ENCODE measurements at regions not wholly inside any gene's neighbourhood (a gene's known extent, or its start where the extent isn't known, plus 50 kb on each side); places are given as distances from the start of the nearest gene placed in this dataset.

DNA sequence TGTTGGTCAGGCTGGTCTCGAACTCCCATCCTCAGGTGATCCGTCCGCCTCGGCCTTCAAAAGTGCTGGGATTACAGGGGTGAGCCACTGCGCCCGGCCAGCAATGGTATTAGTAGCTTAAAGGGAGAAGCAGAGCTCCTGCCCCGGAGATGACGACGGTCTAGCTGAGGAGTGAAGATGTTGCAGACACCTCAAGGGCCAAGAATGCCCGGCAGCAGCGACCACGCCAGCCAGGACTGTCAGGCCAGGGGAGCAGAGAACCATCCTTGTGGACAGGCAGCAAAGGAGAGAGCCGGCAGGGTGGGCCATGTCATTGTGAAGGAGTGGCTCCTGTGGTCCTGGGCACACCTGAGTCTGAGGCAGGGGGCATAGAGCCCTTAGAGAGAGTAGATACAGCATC is 210.1 kb upstream of the BCOR start:
- TF ChIP-seq, protein P1, sequence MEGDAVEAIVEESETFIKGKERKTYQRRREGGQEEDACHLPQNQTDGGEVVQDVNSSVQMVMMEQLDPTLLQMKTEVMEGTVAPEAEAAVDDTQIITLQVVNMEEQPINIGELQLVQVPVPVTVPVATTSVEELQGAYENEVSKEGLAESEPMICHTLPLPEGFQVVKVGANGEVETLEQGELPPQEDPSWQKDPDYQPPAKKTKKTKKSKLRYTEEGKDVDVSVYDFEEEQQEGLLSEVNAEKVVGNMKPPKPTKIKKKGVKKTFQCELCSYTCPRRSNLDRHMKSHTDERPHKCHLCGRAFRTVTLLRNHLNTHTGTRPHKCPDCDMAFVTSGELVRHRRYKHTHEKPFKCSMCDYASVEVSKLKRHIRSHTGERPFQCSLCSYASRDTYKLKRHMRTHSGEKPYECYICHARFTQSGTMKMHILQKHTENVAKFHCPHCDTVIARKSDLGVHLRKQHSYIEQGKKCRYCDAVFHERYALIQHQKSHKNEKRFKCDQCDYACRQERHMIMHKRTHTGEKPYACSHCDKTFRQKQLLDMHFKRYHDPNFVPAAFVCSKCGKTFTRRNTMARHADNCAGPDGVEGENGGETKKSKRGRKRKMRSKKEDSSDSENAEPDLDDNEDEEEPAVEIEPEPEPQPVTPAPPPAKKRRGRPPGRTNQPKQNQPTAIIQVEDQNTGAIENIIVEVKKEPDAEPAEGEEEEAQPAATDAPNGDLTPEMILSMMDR (IDR thresholded peaks at IDR 0.05; ENCODE audit: insufficient read depth, low read depth, low read length): no peak
- no peak for DNase-seq (ENCODE audit: low read depth)
- H3K36me3 ChIP-seq (ENCODE audit: control insufficient read depth, insufficient read depth, low read length): no peaks in the 10 kb centered on the region
- ChIA-PET POLR2A (no interaction called here), CTCF (no interaction called here)
- H3K4me3 ChIP-seq (ENCODE audit: low read depth, low read length): no peak overlapping the region
- H3K27me3 ChIP-seq (ENCODE audit: control insufficient read depth, insufficient read depth, low read length): peaks cover 2% of the 10 kb centered on the region; the same call in 1 of the 2 replicates

DNA sequence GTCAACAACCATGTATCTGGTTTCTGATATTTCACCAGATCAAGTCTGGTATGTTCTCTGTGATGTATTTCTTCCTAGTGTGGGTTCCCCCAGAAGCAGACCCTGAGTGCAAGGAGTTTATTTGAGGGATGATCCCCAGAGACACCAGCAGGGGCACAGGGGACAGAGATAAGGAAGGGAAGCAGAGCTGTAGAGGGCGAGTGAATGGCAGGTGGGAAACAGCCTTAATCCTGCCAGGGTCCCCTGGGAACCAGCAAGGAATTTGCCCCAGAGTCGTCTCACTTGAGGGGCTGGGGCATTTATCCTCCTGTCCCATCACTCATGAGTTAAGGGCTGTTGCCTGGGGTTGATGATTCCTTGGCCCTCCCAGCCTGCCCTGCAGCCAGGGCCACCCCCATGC is 206.4 kb upstream of the BCOR start:
- TF ChIP-seq, protein P1 (IDR thresholded peaks at IDR 0.05; ENCODE audit: insufficient read depth, low read depth, low read length): no peak
- ChIA-PET POLR2A (no interaction called here), CTCF (no interaction called here)
- peaks cover 2% of the 10 kb centered on the region; the same call in 1 of the 2 replicates for H3K27me3 ChIP-seq (ENCODE audit: control insufficient read depth, insufficient read depth, low read length)
- no peaks in the 10 kb centered on the region for H3K36me3 ChIP-seq (ENCODE audit: control insufficient read depth, insufficient read depth, low read length)
- H3K4me3 ChIP-seq (ENCODE audit: low read depth, low read length): no peak overlapping the region
- no peak for DNase-seq (ENCODE audit: low read depth)

DNA sequence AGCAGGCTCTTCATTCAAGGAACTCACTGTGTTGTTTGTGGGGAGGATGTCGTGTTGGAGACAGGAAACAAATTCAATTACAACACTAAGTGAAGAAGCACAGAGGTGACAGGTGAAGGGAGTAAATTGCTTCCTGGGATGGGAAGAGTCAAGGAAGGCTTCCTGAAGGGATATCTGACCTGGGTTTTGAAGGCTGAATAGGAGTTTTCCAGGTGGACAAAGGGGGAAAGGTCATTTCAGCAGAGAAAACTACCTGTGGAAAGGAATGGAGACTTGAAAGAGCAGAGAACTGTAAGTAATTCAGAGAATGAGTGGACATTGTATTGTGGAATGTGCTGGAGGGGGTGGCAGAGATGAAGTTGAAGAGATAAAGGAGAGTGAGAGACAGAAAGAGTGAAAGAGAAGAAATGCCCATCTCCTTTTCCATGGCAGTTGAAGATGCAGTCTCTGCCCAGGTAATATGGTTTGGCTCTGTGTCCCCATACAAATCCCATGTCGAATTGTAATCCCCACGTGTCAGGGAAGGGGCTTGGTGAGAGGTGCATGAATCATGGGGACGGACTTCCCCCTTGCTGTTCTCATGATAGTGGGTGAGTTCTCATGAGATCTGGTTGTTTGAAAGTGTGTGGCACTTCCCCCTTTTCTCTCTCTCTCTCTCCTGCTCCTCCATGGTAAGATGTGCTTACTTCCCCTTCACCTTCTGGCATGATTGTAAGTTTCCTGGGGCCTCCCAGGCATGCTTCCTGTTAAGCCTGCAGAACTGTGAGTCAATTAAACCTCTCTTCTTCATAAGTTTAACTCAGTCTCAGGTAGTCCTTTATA is 205.7 kb upstream of the BCOR start:
- Histone ChIP-seq H3K4me3 (ENCODE audit: low read depth, low read length) (no peak overlapping the region), H3K36me3 (ENCODE audit: control insufficient read depth, insufficient read depth, low read length) (no peaks in the 10 kb centered on the region), H3K27me3 (ENCODE audit: control insufficient read depth, insufficient read depth, low read length) (peaks cover under 1% of the 10 kb centered on the region; the same call in 1 of the 2 replicates)
- DNase-seq (ENCODE audit: low read depth): no peak
- TF ChIP-seq, protein P1 (IDR thresholded peaks at IDR 0.05; ENCODE audit: insufficient read depth, low read depth, low read length): no peak
- ChIA-PET POLR2A (no interaction called here), CTCF (no interaction called here)

DNA sequence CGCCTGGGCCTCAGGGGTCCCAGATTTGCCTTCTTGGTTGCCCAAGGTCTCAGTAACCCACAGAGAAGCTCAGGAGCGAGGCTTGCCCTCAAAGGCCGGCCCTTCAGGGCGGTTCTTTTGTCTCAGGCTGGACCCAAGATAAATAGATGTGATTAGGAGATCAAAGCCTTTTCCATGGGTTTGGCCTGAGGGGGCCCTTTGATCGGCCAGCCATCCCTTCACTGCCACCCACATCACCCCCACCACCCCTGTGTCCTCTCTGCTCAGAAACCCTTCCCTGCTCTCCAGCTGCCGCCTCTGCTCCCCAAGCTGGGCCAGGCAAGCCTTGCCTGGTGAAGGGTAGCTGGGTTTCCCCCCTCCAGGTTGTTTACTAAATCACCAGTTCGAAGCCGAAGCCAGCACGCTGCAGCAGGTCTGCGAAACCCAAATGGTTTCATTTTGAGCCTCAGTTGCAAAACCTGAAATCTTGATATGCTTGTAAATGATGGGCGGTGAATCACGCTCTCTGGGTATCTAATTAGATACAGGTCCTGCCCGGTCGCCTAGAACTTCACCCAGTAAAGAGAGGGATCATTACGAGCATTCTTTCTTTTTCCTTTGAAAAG is 202.6 kb upstream of the BCOR start:
- ChIA-PET POLR2A (no interaction called here), CTCF (interaction anchor here (1.3 kb wide), 2 partner anchors 17 to 18 kb away, joined by 3 read pairs; no protein-coding TSS in a partner anchor)
- no peak for DNase-seq (ENCODE audit: low read depth)
- TF ChIP-seq, protein P1 (IDR thresholded peaks at IDR 0.05; ENCODE audit: insufficient read depth, low read depth, low read length): no peak
- Histone ChIP-seq H3K27me3 (ENCODE audit: control insufficient read depth, insufficient read depth, low read length) (no peaks in the 10 kb centered on the region; the same call in none of the 2 replicates), H3K36me3 (ENCODE audit: control insufficient read depth, insufficient read depth, low read length) (no peaks in the 10 kb centered on the region), H3K4me3 (ENCODE audit: low read depth, low read length) (no peak overlapping the region)

DNA sequence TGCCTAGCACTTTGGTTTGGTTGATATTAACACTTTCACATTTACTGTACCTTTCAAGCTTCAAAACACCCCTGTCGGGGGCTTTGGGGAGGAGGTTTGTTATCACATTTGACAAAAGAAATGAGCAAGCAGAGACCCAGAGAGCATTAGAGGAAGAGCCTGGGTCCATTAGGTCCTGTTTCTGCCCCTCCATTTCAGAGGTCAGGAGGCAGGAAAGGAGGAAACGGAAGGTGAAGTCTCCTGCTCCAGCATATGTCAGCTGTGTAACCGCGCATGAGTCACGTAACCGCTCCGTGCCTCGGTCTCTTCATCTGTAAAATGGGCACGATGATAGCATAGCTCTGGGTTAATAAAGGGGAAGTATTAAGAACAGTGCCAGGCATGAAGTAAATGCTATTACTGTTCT is 201.9 kb upstream of the BCOR start:
- CTCF ChIA-PET: interaction anchor here (0.7 to 1.3 kb wide), 3 partner anchors 12 to 24 kb away, joined by 3 to 4 read pairs (median 3); no protein-coding TSS in a partner anchor

More for the DNA sequence above, 201.9 kb upstream of the BCOR start:
- no peak for DNase-seq (ENCODE audit: low read depth)
- Histone ChIP-seq H3K27me3 (ENCODE audit: control insufficient read depth, insufficient read depth, low read length) (no peaks in the 10 kb centered on the region; the same call in none of the 2 replicates), H3K4me3 (ENCODE audit: low read depth, low read length) (no peak overlapping the region), H3K36me3 (ENCODE audit: control insufficient read depth, insufficient read depth, low read length) (no peaks in the 10 kb centered on the region)
- TF ChIP-seq, protein P1 (IDR thresholded peaks at IDR 0.05; ENCODE audit: insufficient read depth, low read depth, low read length): no peak
- POLR2A ChIA-PET: no interaction called here

Measured in BJ (cell line).